ENCODE measurements at regions not wholly inside any gene's neighbourhood (a gene's known extent, or its start where the extent isn't known, plus 50 kb on each side); places are given as distances from the start of the nearest gene placed in this dataset.

DNA sequence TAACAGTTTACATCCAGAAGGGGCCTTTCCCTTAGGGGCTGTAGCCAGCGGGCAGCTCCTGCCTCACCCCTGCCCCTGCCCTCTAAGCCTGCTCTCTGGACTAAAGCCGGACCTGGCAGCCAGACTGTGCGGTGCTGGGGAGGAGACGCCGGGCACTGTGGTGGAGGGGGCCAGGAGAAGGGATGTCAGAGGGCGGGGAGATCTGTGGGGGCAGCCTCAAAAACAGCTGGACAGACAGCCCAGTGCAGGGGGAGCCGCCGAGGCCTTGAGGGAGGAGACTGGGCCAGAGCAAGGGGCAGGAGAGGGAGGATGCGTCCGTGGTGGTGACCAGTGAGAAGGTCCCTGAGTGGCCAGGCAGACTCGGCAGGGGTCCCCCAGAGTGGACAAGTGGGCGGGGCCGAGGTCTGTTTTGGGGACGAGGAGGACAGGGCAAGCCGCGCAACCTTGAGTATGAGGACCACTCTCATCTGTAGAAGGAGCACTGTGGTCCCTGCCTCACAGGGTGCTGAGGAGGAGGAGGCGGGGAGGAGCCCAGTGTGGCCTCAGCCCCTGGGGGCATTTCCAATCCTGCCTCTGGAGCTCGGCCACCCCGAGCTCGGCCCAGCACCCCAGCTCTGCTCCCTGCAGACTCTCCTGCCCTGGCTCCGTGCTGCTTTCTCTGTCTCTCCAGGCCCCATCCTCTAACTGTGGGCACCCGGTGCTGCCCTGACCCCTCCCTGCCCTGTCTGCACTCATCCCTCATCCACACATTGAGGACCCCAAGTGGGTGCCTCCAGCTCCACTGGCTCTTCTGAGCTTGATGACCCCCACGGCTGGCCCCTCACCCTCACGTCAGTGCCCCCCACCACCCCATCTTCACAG is 59.2 kb upstream of the NKX1-1 start:
- intact Hi-C loops (cut with micrococcal nuclease; ENCODE audit: unreplicated experiment) = no loop called here
- ChIA-PET POLR2A (no interaction called here), CTCF (ENCODE audit: unreplicated experiment) (no interaction called here)
- Histone ChIP-seq H3K9me2 (ENCODE audit: insufficient read depth, low read length) (no peaks in the 10 kb centered on the region), H3K27ac (ENCODE audit: low read depth, low read length, poor library complexity, severe bottlenecking) (no peak overlapping the region), H3K79me2 (ENCODE audit: insufficient read depth, low read depth, low read length) (no peaks in the 10 kb centered on the region), H3K4me3 (ENCODE audit: low read depth, low read length, poor library complexity, severe bottlenecking) (no peak overlapping the region), H3K36me3 (ENCODE audit: insufficient read depth, low read length) (no peaks in the 10 kb centered on the region), H3K4me1 (ENCODE audit: insufficient read depth, low read length, poor library complexity, severe bottlenecking) (no peaks in the 10 kb centered on the region), H2AFZ (ENCODE audit: low read length) (no peak overlapping the region), H3K9me3 (ENCODE audit: low read length) (no peaks in the 10 kb centered on the region), H4K20me1 (ENCODE audit: insufficient read depth, low read length) (no peaks in the 10 kb centered on the region), H3K4me2 (ENCODE audit: low read length) (no peak overlapping the region)
- no TSS peak for BruUV-seq (replicated peaks)
- TF ChIP-seq EZH2phosphoT487 (IDR thresholded peaks at IDR 0.05; ENCODE audit: borderline replicate concordance, low read depth, low read length) = no peak
- TF ChIP-seq, protein P1, sequence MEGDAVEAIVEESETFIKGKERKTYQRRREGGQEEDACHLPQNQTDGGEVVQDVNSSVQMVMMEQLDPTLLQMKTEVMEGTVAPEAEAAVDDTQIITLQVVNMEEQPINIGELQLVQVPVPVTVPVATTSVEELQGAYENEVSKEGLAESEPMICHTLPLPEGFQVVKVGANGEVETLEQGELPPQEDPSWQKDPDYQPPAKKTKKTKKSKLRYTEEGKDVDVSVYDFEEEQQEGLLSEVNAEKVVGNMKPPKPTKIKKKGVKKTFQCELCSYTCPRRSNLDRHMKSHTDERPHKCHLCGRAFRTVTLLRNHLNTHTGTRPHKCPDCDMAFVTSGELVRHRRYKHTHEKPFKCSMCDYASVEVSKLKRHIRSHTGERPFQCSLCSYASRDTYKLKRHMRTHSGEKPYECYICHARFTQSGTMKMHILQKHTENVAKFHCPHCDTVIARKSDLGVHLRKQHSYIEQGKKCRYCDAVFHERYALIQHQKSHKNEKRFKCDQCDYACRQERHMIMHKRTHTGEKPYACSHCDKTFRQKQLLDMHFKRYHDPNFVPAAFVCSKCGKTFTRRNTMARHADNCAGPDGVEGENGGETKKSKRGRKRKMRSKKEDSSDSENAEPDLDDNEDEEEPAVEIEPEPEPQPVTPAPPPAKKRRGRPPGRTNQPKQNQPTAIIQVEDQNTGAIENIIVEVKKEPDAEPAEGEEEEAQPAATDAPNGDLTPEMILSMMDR (conservative IDR thresholded peaks at IDR 0.05; ENCODE audit: low read length) = no peak
- no peak for DNase-seq (ENCODE audit: low spot score)

DNA sequence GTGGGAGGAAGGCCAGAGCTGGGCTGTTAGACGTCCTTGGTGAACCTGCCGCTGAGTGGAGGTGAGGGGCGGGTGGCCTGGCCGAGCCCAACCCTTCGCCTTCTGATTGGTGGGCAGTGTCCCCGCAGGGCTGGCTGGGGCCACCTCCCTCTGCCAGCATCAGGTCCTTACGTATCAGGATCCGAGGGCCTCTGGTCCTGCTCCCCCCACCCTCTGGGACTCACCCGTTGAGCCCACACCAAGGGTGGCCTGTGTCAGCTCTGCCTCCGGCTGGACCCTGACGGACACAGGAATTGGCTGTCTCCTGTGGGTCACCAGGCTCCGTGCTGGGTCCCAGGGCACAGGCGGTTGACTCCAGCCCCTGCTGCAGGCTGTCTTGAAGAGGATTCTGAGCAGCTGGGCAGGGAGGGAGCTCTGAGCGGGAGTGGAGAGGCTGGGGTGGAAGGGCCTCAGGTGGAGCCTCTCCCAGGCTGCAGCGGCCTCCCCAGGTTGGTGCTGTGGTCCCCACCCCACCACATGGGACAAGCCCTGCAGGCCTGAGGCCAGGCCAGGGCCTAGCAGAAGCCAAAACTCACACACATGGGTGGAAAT is 58.4 kb upstream of the NKX1-1 start:
- POLR2A ChIA-PET = no interaction called here
- Histone ChIP-seq H3K79me2 (ENCODE audit: insufficient read depth, low read depth, low read length) (no peaks in the 10 kb centered on the region), H4K20me1 (ENCODE audit: insufficient read depth, low read length) (no peaks in the 10 kb centered on the region), H3K4me3 (ENCODE audit: low read depth, low read length, poor library complexity, severe bottlenecking) (no peak overlapping the region), H3K4me2 (ENCODE audit: low read length) (no peak overlapping the region), H2AFZ (ENCODE audit: low read length) (no peak overlapping the region), H3K36me3 (ENCODE audit: insufficient read depth, low read length) (no peaks in the 10 kb centered on the region), H3K27ac (ENCODE audit: low read depth, low read length, poor library complexity, severe bottlenecking) (no peak overlapping the region), H3K9me3 (ENCODE audit: low read length) (no peaks in the 10 kb centered on the region), H3K4me1 (ENCODE audit: insufficient read depth, low read length, poor library complexity, severe bottlenecking) (no peaks in the 10 kb centered on the region), H3K9me2 (ENCODE audit: insufficient read depth, low read length) (no peaks in the 10 kb centered on the region)
- no peak for TF ChIP-seq EZH2phosphoT487 (IDR thresholded peaks at IDR 0.05; ENCODE audit: borderline replicate concordance, low read depth, low read length)
- TF ChIP-seq, protein P1 (conservative IDR thresholded peaks at IDR 0.05; ENCODE audit: low read length) = no peak
- intact Hi-C loops (cut with micrococcal nuclease; ENCODE audit: unreplicated experiment) = no loop called here
- BruUV-seq (replicated peaks) = no TSS peak
- no peak for DNase-seq (ENCODE audit: low spot score)
- CTCF ChIA-PET (ENCODE audit: unreplicated experiment) = no interaction called here

DNA sequence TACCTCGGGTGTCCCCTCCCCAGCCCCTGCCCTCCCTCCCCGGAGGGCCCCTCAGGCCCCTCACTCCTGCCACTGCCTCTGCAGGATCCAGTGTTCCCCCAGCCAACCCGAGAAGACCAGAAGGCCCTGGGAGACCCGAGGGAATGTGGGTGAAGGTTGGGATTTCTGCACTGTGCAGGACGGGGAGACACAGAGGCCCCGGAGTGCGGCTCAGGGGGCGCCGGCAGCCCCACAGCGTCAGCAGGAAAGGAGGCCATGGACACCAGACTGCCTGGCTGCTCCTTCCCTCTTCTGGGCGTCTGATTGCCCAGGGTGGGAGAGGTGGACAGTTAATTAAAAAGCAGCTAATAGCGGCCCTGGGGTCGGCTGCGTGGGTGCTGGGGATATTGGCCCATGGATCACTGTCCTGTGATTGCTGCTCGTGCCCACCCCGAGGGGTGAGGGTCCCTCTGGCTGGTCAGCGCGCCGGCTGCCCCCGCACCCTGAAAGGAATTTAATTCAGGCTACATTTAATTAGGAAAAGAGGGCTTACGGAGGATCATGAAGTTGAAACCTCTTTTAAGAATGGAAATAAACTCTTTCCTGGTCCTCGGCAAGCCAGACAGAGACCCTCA is 57.8 kb upstream of the NKX1-1 start:
- ChIA-PET POLR2A (no interaction called here), CTCF (ENCODE audit: unreplicated experiment) (no interaction called here)
- intact Hi-C loops (cut with micrococcal nuclease; ENCODE audit: unreplicated experiment) = no loop called here
- H3K4me2 ChIP-seq (ENCODE audit: low read length) = no peak overlapping the region
- H3K27ac ChIP-seq (ENCODE audit: low read depth, low read length, poor library complexity, severe bottlenecking) = no peak overlapping the region
- H2AFZ ChIP-seq (ENCODE audit: low read length) = no peak overlapping the region
- H3K4me3 ChIP-seq (ENCODE audit: low read depth, low read length, poor library complexity, severe bottlenecking) = no peak overlapping the region
- no peaks in the 10 kb centered on the region for H4K20me1 ChIP-seq (ENCODE audit: insufficient read depth, low read length)
- no TSS peak for BruUV-seq (replicated peaks)
- no peaks in the 10 kb centered on the region for H3K79me2 ChIP-seq (ENCODE audit: insufficient read depth, low read depth, low read length)
- no peaks in the 10 kb centered on the region for H3K9me2 ChIP-seq (ENCODE audit: insufficient read depth, low read length)
- no peaks in the 10 kb centered on the region for H3K9me3 ChIP-seq (ENCODE audit: low read length)
- TF ChIP-seq, protein P1 (conservative IDR thresholded peaks at IDR 0.05; ENCODE audit: low read length) = no peak
- H3K4me1 ChIP-seq (ENCODE audit: insufficient read depth, low read length, poor library complexity, severe bottlenecking) = no peaks in the 10 kb centered on the region
- DNase-seq (ENCODE audit: low spot score) = no peak
- no peaks in the 10 kb centered on the region for H3K36me3 ChIP-seq (ENCODE audit: insufficient read depth, low read length)

Data from OCI-LY7 (cell line).